Activated T-cell treated with anti-CD3 and anti-CD28 coated beads, Interleukin-2, amount 50 U/mL, for 4 hours (primary cell): ENCODE measurements at regions not wholly inside any gene's neighbourhood (a gene's known extent, or its start where the extent isn't known, plus 50 kb on each side); places are given as distances from the start of the nearest gene placed in this dataset.

Experiments used
- ATAC-seq, 2 donors: fragments of 200-7000 bp; cut with Tn5 transposase; one replicate each; pipeline ENCODE4 v1.10.0; 2021
- DNase-seq: peaks from one replicate; pipeline ENCODE4 v3.0.0-alpha.2; 2020
- H3K27me3 Mint-ChIP-seq: one replicate; pipeline ENCODE4 v1.8.0; 2021; ENCODE audit warnings: low read depth, mixed read lengths
- H3K36me3 Mint-ChIP-seq: one replicate; pipeline ENCODE4 v1.8.0; 2022; ENCODE audit warnings: mixed read lengths; ENCODE audit not compliant: insufficient read depth
- H3K4me1 Mint-ChIP-seq: one replicate; pipeline ENCODE4 v1.8.0; 2021; ENCODE audit warnings: low read depth, mixed read lengths
- H3K4me3 Mint-ChIP-seq: one replicate; pipeline ENCODE4 v1.8.0; 2021; ENCODE audit warnings: mild to moderate bottlenecking, moderate library complexity, mixed read lengths
- H3K9me3 Mint-ChIP-seq: one replicate; pipeline ENCODE4 v1.8.0; 2021; ENCODE audit warnings: mixed read lengths

- peaks cover 16% of the 10 kb centered on the region for H3K9me3 Mint-ChIP-seq
- H3K4me1 Mint-ChIP-seq = no peaks in the 10 kb centered on the region
- H3K36me3 Mint-ChIP-seq = no peaks in the 10 kb centered on the region
- H3K4me3 Mint-ChIP-seq = no peak overlapping the region
- no peak for DNase-seq
- H3K27me3 Mint-ChIP-seq = no peaks in the 10 kb centered on the region
- no peak for ATAC-seq
Observed at GRCh38 chr3:24641628-24642027, 147.0 kb upstream of the THRB start.

- ATAC-seq = no peak
- Mint-ChIP-seq H3K4me1 (no peaks in the 10 kb centered on the region), H3K27me3 (no peaks in the 10 kb centered on the region), H3K36me3 (no peaks in the 10 kb centered on the region), H3K4me3 (no peak overlapping the region), H3K9me3 (peaks cover 8% of the 10 kb centered on the region)
- DNase-seq = no peak
Observed at GRCh38 chr3:24645047-24645446, 150.4 kb upstream of the THRB start.

- no peaks in the 10 kb centered on the region for H3K27me3 Mint-ChIP-seq
- no peaks in the 10 kb centered on the region for H3K4me1 Mint-ChIP-seq
- H3K36me3 Mint-ChIP-seq = no peaks in the 10 kb centered on the region
- H3K9me3 Mint-ChIP-seq = peaks cover 5% of the 10 kb centered on the region
- ATAC-seq = no peak
- no peak for DNase-seq
- no peak overlapping the region for H3K4me3 Mint-ChIP-seq
Observed at GRCh38 chr3:24646790-24647189, 152.1 kb upstream of the THRB start.

- no peaks in the 10 kb centered on the region for H3K36me3 Mint-ChIP-seq
- DNase-seq (no peak), ATAC-seq (no peak)
- no peaks in the 10 kb centered on the region for H3K4me1 Mint-ChIP-seq
- H3K27me3 Mint-ChIP-seq = no peaks in the 10 kb centered on the region
- H3K9me3 Mint-ChIP-seq = peaks cover 5% of the 10 kb centered on the region
- H3K4me3 Mint-ChIP-seq = no peak overlapping the region
Observed at GRCh38 chr3:24648063-24648462, 153.4 kb upstream of the THRB start.

- DNase-seq (no peak), ATAC-seq (no peak)
- H3K4me3 Mint-ChIP-seq = no peak overlapping the region
- peaks cover 8% of the 10 kb centered on the region for H3K9me3 Mint-ChIP-seq
- no peaks in the 10 kb centered on the region for H3K27me3 Mint-ChIP-seq
- no peaks in the 10 kb centered on the region for H3K4me1 Mint-ChIP-seq
- H3K36me3 Mint-ChIP-seq = no peaks in the 10 kb centered on the region
Observed at GRCh38 chr3:24650839-24651238, 156.2 kb upstream of the THRB start.

- Mint-ChIP-seq H3K36me3 (no peaks in the 10 kb centered on the region), H3K27me3 (no peaks in the 10 kb centered on the region), H3K4me1 (no peaks in the 10 kb centered on the region), H3K4me3 (no peak overlapping the region), H3K9me3 (peaks cover 10% of the 10 kb centered on the region)
- ATAC-seq = no peak
- DNase-seq = no peak
Observed at GRCh38 chr3:24657870-24658510, 163.3 kb upstream of the THRB start.

- ATAC-seq (no peak), DNase-seq (no peak)
- no peaks in the 10 kb centered on the region for H3K9me3 Mint-ChIP-seq
- H3K4me3 Mint-ChIP-seq = no peak overlapping the region
- no peaks in the 10 kb centered on the region for H3K27me3 Mint-ChIP-seq
- H3K4me1 Mint-ChIP-seq = no peaks in the 10 kb centered on the region
- H3K36me3 Mint-ChIP-seq = no peaks in the 10 kb centered on the region
Observed at GRCh38 chr3:24661175-24661584, 166.5 kb upstream of the THRB start.

- Mint-ChIP-seq H3K9me3 (no peaks in the 10 kb centered on the region), H3K36me3 (no peaks in the 10 kb centered on the region), H3K27me3 (no peaks in the 10 kb centered on the region), H3K4me3 (no peak overlapping the region), H3K4me1 (no peaks in the 10 kb centered on the region)
- no peak for ATAC-seq
- no peak for DNase-seq
Observed at GRCh38 chr3:24662449-24663345, 168.0 kb upstream of the THRB start.

- no peaks in the 10 kb centered on the region for H3K27me3 Mint-ChIP-seq
- no peak overlapping the region for H3K4me3 Mint-ChIP-seq
- DNase-seq (no peak), ATAC-seq (no peak)
- H3K4me1 Mint-ChIP-seq = no peaks in the 10 kb centered on the region
- no peaks in the 10 kb centered on the region for H3K36me3 Mint-ChIP-seq
- H3K9me3 Mint-ChIP-seq = no peaks in the 10 kb centered on the region
Observed at GRCh38 chr3:24663406-24663805, 168.8 kb upstream of the THRB start.

- DNase-seq = no peak
- no peaks in the 10 kb centered on the region for H3K9me3 Mint-ChIP-seq
- H3K36me3 Mint-ChIP-seq = no peaks in the 10 kb centered on the region
- ATAC-seq = no peak
- no peak overlapping the region for H3K4me3 Mint-ChIP-seq
- H3K27me3 Mint-ChIP-seq = no peaks in the 10 kb centered on the region
- no peaks in the 10 kb centered on the region for H3K4me1 Mint-ChIP-seq
Observed at GRCh38 chr3:24668039-24668438, 173.4 kb upstream of the THRB start.

GRCh38 chr3:24670871-24671270 lies 176.2 kb upstream of the THRB start:
- DNase-seq (no peak), ATAC-seq (no peak)
- no peak overlapping the region for H3K4me3 Mint-ChIP-seq
- H3K27me3 Mint-ChIP-seq = no peaks in the 10 kb centered on the region
- no peaks in the 10 kb centered on the region for H3K9me3 Mint-ChIP-seq
- no peaks in the 10 kb centered on the region for H3K4me1 Mint-ChIP-seq
- H3K36me3 Mint-ChIP-seq = no peaks in the 10 kb centered on the region

GRCh38 chr3:24673596-24673995 lies 178.9 kb upstream of the THRB start:
- no peaks in the 10 kb centered on the region for H3K27me3 Mint-ChIP-seq
- H3K4me1 Mint-ChIP-seq = peaks cover 4% of the 10 kb centered on the region
- ATAC-seq (no peak), DNase-seq (no peak)
- no peak overlapping the region for H3K4me3 Mint-ChIP-seq
- no peaks in the 10 kb centered on the region for H3K9me3 Mint-ChIP-seq
- H3K36me3 Mint-ChIP-seq = no peaks in the 10 kb centered on the region

GRCh38 chr3:24674261-24674660 lies 179.6 kb upstream of the THRB start:
- no peaks in the 10 kb centered on the region for H3K27me3 Mint-ChIP-seq
- ATAC-seq = no peak
- H3K9me3 Mint-ChIP-seq = no peaks in the 10 kb centered on the region
- DNase-seq = no peak
- peaks cover 5% of the 10 kb centered on the region for H3K4me1 Mint-ChIP-seq
- no peaks in the 10 kb centered on the region for H3K36me3 Mint-ChIP-seq
- H3K4me3 Mint-ChIP-seq = no peak overlapping the region

GRCh38 chr3:24678021-24678420 lies 183.4 kb upstream of the THRB start:
- Mint-ChIP-seq H3K27me3 (no peaks in the 10 kb centered on the region), H3K9me3 (no peaks in the 10 kb centered on the region), H3K4me3 (no peak overlapping the region), H3K36me3 (no peaks in the 10 kb centered on the region), H3K4me1 (peaks cover 5% of the 10 kb centered on the region)
- ATAC-seq = no peak
- no peak for DNase-seq

GRCh38 chr3:24678421-24678865 lies 183.8 kb upstream of the THRB start:
- no peaks in the 10 kb centered on the region for H3K27me3 Mint-ChIP-seq
- DNase-seq = no peak
- H3K4me1 Mint-ChIP-seq = peaks cover 5% of the 10 kb centered on the region
- H3K9me3 Mint-ChIP-seq = no peaks in the 10 kb centered on the region
- H3K4me3 Mint-ChIP-seq = no peak overlapping the region
- no peaks in the 10 kb centered on the region for H3K36me3 Mint-ChIP-seq
- peak; percentile 69 to 75 for ATAC-seq
